ENCODE measurements at regions not wholly inside any gene's neighbourhood (a gene's known extent, or its start where the extent isn't known, plus 50 kb on each side); places are given as distances from the start of the nearest gene placed in this dataset.

DNA sequence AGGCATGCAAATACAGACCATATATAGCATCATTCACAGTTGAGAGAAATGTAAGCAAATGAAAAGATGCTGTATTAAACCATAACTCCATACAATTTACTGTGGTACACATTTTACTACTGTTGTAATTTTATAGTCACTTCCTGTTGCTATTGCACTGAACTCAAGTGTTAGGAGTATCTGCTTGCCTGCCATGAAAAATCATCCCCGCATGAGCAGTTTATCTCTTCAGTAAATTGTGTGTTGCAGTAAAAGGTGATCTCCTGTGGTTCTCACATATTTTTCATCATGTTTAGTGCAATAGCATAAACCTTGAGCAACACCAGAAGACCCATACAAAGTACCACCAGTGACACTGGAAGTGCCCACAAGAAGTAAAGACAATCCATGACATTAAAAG, 1153.4 kb downstream of the FAT4 start:
- TF ChIP-seq OSR1 (CRISPR knock-in tag; IDR thresholded peaks at IDR 0.05) (no peak), ZFP30 (CRISPR knock-in tag; IDR thresholded peaks at IDR 0.05) (no peak), ZNF70 (CRISPR knock-in tag; IDR thresholded peaks at IDR 0.05) (no peak), ZNF565 (CRISPR knock-in tag; conservative IDR thresholded peaks at IDR 0.05; ENCODE audit: low read depth) (no peak), ISL1 (CRISPR knock-in tag; IDR thresholded peaks at IDR 0.05) (no peak), RARB (CRISPR knock-in tag; IDR thresholded peaks at IDR 0.05) (no peak), ZC3H10 (CRISPR knock-in tag; IDR thresholded peaks at IDR 0.05) (no peak), ESRRG (CRISPR knock-in tag; IDR thresholded peaks at IDR 0.05) (no peak), CSDC2 (CRISPR knock-in tag; IDR thresholded peaks at IDR 0.05) (no peak), TCF4 (CRISPR knock-in tag; IDR thresholded peaks at IDR 0.05; ENCODE audit: borderline replicate concordance) (no peak)
- TF ChIP-seq, protein P1, sequence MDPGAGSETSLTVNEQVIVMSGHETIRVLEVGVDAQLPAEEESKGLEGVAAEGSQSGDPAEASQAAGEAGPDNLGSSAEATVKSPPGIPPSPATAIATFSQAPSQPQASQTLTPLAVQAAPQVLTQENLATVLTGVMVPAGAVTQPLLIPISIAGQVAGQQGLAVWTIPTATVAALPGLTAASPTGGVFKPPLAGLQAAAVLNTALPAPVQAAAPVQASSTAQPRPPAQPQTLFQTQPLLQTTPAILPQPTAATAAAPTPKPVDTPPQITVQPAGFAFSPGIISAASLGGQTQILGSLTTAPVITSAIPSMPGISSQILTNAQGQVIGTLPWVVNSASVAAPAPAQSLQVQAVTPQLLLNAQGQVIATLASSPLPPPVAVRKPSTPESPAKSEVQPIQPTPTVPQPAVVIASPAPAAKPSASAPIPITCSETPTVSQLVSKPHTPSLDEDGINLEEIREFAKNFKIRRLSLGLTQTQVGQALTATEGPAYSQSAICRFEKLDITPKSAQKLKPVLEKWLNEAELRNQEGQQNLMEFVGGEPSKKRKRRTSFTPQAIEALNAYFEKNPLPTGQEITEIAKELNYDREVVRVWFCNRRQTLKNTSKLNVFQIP (CRISPR knock-in tag; IDR thresholded peaks at IDR 0.05; ENCODE audit: borderline replicate concordance, low read depth), result no peak
- TF ChIP-seq, protein P2, sequence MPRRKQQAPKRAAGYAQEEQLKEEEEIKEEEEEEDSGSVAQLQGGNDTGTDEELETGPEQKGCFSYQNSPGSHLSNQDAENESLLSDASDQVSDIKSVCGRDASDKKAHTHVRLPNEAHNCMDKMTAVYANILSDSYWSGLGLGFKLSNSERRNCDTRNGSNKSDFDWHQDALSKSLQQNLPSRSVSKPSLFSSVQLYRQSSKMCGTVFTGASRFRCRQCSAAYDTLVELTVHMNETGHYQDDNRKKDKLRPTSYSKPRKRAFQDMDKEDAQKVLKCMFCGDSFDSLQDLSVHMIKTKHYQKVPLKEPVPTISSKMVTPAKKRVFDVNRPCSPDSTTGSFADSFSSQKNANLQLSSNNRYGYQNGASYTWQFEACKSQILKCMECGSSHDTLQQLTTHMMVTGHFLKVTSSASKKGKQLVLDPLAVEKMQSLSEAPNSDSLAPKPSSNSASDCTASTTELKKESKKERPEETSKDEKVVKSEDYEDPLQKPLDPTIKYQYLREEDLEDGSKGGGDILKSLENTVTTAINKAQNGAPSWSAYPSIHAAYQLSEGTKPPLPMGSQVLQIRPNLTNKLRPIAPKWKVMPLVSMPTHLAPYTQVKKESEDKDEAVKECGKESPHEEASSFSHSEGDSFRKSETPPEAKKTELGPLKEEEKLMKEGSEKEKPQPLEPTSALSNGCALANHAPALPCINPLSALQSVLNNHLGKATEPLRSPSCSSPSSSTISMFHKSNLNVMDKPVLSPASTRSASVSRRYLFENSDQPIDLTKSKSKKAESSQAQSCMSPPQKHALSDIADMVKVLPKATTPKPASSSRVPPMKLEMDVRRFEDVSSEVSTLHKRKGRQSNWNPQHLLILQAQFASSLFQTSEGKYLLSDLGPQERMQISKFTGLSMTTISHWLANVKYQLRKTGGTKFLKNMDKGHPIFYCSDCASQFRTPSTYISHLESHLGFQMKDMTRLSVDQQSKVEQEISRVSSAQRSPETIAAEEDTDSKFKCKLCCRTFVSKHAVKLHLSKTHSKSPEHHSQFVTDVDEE (CRISPR knock-in tag; IDR thresholded peaks at IDR 0.05), result no peak
- TF ChIP-seq, protein P3, sequence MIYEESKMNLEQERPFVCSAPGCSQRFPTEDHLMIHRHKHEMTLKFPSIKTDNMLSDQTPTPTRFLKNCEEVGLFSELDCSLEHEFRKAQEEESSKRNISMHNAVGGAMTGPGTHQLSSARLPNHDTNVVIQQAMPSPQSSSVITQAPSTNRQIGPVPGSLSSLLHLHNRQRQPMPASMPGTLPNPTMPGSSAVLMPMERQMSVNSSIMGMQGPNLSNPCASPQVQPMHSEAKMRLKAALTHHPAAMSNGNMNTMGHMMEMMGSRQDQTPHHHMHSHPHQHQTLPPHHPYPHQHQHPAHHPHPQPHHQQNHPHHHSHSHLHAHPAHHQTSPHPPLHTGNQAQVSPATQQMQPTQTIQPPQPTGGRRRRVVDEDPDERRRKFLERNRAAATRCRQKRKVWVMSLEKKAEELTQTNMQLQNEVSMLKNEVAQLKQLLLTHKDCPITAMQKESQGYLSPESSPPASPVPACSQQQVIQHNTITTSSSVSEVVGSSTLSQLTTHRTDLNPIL (CRISPR knock-in tag; IDR thresholded peaks at IDR 0.05; ENCODE audit: low read depth), result no peak
- no peak for ATAC-seq

DNA sequence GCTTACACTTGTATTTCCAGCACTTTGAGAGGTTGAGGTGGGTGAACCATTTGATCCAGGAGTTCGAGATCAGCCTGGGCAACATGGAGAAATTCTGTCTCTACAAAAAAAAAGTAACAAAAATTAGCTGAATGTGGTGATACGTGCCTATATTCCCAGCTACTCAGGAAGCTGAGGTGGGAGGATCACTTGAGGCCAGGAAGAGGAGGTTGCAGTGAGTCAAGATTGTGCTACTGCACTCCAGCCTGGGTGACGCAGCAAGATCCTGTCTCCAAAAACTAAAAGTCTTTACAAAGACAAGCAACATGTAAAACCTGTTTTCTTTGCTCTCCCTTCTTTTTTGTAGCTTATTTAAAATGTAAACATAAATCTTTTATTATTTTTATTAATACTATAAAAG, 1156.1 kb downstream of the FAT4 start:
- no peak for ATAC-seq
- TF ChIP-seq CSDC2 (CRISPR knock-in tag; IDR thresholded peaks at IDR 0.05), result no peak
- TF ChIP-seq BACH2 (CRISPR knock-in tag; IDR thresholded peaks at IDR 0.05; ENCODE audit: borderline replicate concordance), result no peak
- no peak for TF ChIP-seq ZNF565 (CRISPR knock-in tag; conservative IDR thresholded peaks at IDR 0.05; ENCODE audit: low read depth)
- TF ChIP-seq ZNF70 (CRISPR knock-in tag; IDR thresholded peaks at IDR 0.05), result no peak

DNA sequence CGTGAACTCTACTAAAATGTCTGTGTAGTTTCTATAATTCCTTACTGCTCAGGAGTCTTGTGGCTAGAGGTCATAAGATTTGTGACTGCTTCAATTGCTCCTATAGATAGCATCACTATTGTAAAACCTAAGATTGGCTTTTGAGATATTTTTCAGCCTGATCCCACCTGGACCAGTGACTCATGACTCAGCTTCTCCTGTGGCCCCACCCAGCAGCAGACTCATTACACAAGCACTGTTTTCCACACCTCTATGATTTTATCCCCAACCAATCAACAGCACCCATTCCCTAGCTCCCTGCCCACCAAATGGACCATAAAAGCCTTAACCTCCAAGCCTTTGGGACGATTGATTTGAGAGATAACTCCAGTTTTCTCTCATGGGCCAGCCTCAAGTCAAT, 1157.0 kb upstream of the INTU start:
- no peak for ATAC-seq
- no peak for TF ChIP-seq ZNF8 (CRISPR knock-in tag; IDR thresholded peaks at IDR 0.05)
- TF ChIP-seq, protein P4, sequence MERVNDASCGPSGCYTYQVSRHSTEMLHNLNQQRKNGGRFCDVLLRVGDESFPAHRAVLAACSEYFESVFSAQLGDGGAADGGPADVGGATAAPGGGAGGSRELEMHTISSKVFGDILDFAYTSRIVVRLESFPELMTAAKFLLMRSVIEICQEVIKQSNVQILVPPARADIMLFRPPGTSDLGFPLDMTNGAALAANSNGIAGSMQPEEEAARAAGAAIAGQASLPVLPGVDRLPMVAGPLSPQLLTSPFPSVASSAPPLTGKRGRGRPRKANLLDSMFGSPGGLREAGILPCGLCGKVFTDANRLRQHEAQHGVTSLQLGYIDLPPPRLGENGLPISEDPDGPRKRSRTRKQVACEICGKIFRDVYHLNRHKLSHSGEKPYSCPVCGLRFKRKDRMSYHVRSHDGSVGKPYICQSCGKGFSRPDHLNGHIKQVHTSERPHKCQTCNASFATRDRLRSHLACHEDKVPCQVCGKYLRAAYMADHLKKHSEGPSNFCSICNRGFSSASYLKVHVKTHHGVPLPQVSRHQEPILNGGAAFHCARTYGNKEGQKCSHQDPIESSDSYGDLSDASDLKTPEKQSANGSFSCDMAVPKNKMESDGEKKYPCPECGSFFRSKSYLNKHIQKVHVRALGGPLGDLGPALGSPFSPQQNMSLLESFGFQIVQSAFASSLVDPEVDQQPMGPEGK (CRISPR knock-in tag; IDR thresholded peaks at IDR 0.05; ENCODE audit: borderline replicate concordance), result no peak
- no peak for TF ChIP-seq GLIS3 (CRISPR knock-in tag; IDR thresholded peaks at IDR 0.05)
- no peak for TF ChIP-seq ZC3H10 (CRISPR knock-in tag; IDR thresholded peaks at IDR 0.05)
- TF ChIP-seq, protein P1 (CRISPR knock-in tag; IDR thresholded peaks at IDR 0.05; ENCODE audit: borderline replicate concordance, low read depth), result no peak
- TF ChIP-seq, protein P5, sequence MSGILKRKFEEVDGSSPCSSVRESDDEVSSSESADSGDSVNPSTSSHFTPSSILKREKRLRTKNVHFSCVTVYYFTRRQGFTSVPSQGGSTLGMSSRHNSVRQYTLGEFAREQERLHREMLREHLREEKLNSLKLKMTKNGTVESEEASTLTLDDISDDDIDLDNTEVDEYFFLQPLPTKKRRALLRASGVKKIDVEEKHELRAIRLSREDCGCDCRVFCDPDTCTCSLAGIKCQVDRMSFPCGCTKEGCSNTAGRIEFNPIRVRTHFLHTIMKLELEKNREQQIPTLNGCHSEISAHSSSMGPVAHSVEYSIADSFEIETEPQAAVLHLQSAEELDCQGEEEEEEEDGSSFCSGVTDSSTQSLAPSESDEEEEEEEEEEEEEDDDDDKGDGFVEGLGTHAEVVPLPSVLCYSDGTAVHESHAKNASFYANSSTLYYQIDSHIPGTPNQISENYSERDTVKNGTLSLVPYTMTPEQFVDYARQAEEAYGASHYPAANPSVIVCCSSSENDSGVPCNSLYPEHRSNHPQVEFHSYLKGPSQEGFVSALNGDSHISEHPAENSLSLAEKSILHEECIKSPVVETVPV (CRISPR knock-in tag; IDR thresholded peaks at IDR 0.05), result no peak
- TF ChIP-seq TOX (CRISPR knock-in tag; IDR thresholded peaks at IDR 0.05; ENCODE audit: borderline replicate concordance), result no peak
- no peak for TF ChIP-seq ESRRG (CRISPR knock-in tag; IDR thresholded peaks at IDR 0.05)
- no peak for TF ChIP-seq ISL1 (CRISPR knock-in tag; IDR thresholded peaks at IDR 0.05)
- TF ChIP-seq RARB (CRISPR knock-in tag; IDR thresholded peaks at IDR 0.05), result no peak
- TF ChIP-seq ZNF70 (CRISPR knock-in tag; IDR thresholded peaks at IDR 0.05), result no peak
- TF ChIP-seq, protein P2 (CRISPR knock-in tag; IDR thresholded peaks at IDR 0.05), result no peak
- no peak for TF ChIP-seq CSDC2 (CRISPR knock-in tag; IDR thresholded peaks at IDR 0.05)
- no peak for TF ChIP-seq ZFP30 (CRISPR knock-in tag; IDR thresholded peaks at IDR 0.05)
- no peak for TF ChIP-seq ARNTL (CRISPR knock-in tag; IDR thresholded peaks at IDR 0.05; ENCODE audit: borderline replicate concordance, low read depth)
- TF ChIP-seq, protein P3 (CRISPR knock-in tag; IDR thresholded peaks at IDR 0.05; ENCODE audit: low read depth), result no peak
